GM12878 (cell line): ENCODE measurements at regions not wholly inside any gene's neighbourhood (a gene's known extent, or its start where the extent isn't known, plus 50 kb on each side); places are given as distances from the start of the nearest gene placed in this dataset.

Experiments
- ATAC-seq: fragments of 200-7000 bp; cut with Tn5 transposase; 3 replicates; pipeline ENCODE4 v1.9.1; 2020; ENCODE audit warnings: mild to moderate bottlenecking, moderate library complexity
- BruUV-seq: library from RNA; stranded (reverse); fragments of 400-500 nt; replicated peaks from 2 replicates; lab custom pipeline; 2021; lab: Mats Ljungman, UMichigan
- CTCF ChIA-PET: fragments of 300-600 bp; sonication (Branson Sonifier 250); formaldehyde crosslinking; extraction: SDS; loops from one replicate; lab custom pipeline; 2021; ENCODE audit warnings: inconsistent platforms; lab: Yijun Ruan, JAX
- POLR2A ChIA-PET: fragments of 350-600 bp; formaldehyde crosslinking; extraction: SDS; loops from one replicate; lab custom pipeline; 2021; ENCODE audit warnings: inconsistent platforms; lab: Charles Lee
- RAD21 ChIA-PET: fragments of 300-600 bp; sonication (Branson Sonifier 250); formaldehyde crosslinking; loops from one replicate; lab custom pipeline; 2023; ENCODE audit warnings: antibody characterized with exemption; ENCODE audit not compliant: unreplicated experiment; lab: Charles Lee
- SMC1A ChIA-PET: fragments of 300-600 bp; sonication (Branson Sonifier 250); formaldehyde crosslinking; loops from one replicate; lab custom pipeline; 2023; ENCODE audit not compliant: unreplicated experiment, uncharacterized antibody; lab: Charles Lee
- DNase-seq: peaks from one replicate; pipeline ENCODE4 v3.0.0-alpha.2; 2011; ENCODE audit warnings: low read depth, low spot score
- FAIRE-seq: peaks from 3 replicates; lab custom pipeline; 2011; peaks lifted over from hg19 to GRCh38; lab: Jason Lieb, UNC
- H2AFZ ChIP-seq: 2 replicates; pipeline ENCODE4 v1.6.0; 2011; ENCODE audit warnings: low read depth, low read length, control low read depth; ENCODE audit not compliant: control insufficient read depth
- H3K27ac ChIP-seq: 2 replicates; pipeline ENCODE4 v1.5.1; 2011; ENCODE audit warnings: control low read depth; ENCODE audit not compliant: control insufficient read depth, insufficient read depth
- H3K27me3 ChIP-seq, 2 experiments: replicated peaks in 1 of 2; 2 replicates each; pipeline versions ENCODE4 v1.6.0 to v1.6.1; 2011; ENCODE audit warnings: low read length in 1 of 2; ENCODE audit not compliant: control insufficient read depth in 2 of 2, insufficient read depth in 2 of 2
- H3K36me3 ChIP-seq, 2 experiments: 2 replicates each; pipeline ENCODE4 v1.5.1; 2011; ENCODE audit warnings: low read length in 1 of 2; ENCODE audit not compliant: control insufficient read depth in 2 of 2, insufficient read depth in 2 of 2
- H3K4me1 ChIP-seq: 2 replicates; pipeline ENCODE4 v1.6.1; 2011; ENCODE audit warnings: mild to moderate bottlenecking, low read length, moderate library complexity, mixed read lengths; ENCODE audit not compliant: control insufficient read depth, insufficient read depth
- H3K4me2 ChIP-seq: 2 replicates; pipeline ENCODE4 v1.6.0; 2011; ENCODE audit warnings: control low read depth; ENCODE audit not compliant: control insufficient read depth, insufficient read depth
- H3K4me3 ChIP-seq: fragments of 200-600 bp; sonication (generic); 2 replicates; pipeline ENCODE4 v1.5.1; 2016
- H3K79me2 ChIP-seq: 2 replicates; pipeline ENCODE4 v1.6.0; 2011; ENCODE audit warnings: low read length; ENCODE audit not compliant: control insufficient read depth, insufficient read depth
- H3K9ac ChIP-seq: 2 replicates; pipeline ENCODE4 v1.8.0; 2011; ENCODE audit warnings: low read length, control low read depth, mixed read lengths; ENCODE audit not compliant: control insufficient read depth, insufficient read depth
- H3K9me3 ChIP-seq: replicated peaks from 3 replicates; pipeline ENCODE4 v1.5.1; 2011; ENCODE audit warnings: mild to moderate bottlenecking, low read length; ENCODE audit not compliant: control insufficient read depth, insufficient read depth
- H4K20me1 ChIP-seq: 2 replicates; pipeline ENCODE4 v1.6.0; 2011; ENCODE audit not compliant: control insufficient read depth, insufficient read depth
- BRCA1 ChIP-seq: IDR thresholded peaks from 2 replicates; pipeline ENCODE4 v1.6.1; 2011; ENCODE audit warnings: low read depth, low read length, improper control_type of control experiment
- CBX3 ChIP-seq: fragments of 200-600 bp; sonication (generic); IDR thresholded peaks from 2 replicates; pipeline ENCODE4 v1.6.1; 2016; ENCODE audit warnings: low read depth, borderline replicate concordance
- CHD2 ChIP-seq: IDR thresholded peaks from 2 replicates; pipeline ENCODE4 v1.6.1; 2011; ENCODE audit warnings: low read depth, low read length, improper control_type of control experiment, borderline replicate concordance
- CHD4 ChIP-seq: fragments of 200-600 bp; sonication (generic); IDR thresholded peaks from 2 replicates; pipeline ENCODE4 v1.6.1; 2016; ENCODE audit warnings: mild to moderate bottlenecking
- HDAC6 ChIP-seq: fragments of 200-600 bp; sonication (generic); IDR thresholded peaks from one replicate; pipeline ENCODE4 v1.8.0; 2017; ENCODE audit warnings: antibody characterized with exemption; ENCODE audit not compliant: unreplicated experiment
- HDGF ChIP-seq: fragments of 450-650 bp; IDR thresholded peaks from 2 replicates; pipeline ENCODE4 v1.6.1; 2016; ENCODE audit warnings: antibody characterized with exemption
- JUNB ChIP-seq: IDR thresholded peaks from 2 replicates; pipeline ENCODE4 v1.6.1; 2016; ENCODE audit warnings: antibody characterized with exemption, mild to moderate bottlenecking
- KLF5 ChIP-seq: fragments of 450-650 bp; IDR thresholded peaks from 2 replicates; pipeline ENCODE4 v1.6.1; 2014; ENCODE audit warnings: mild to moderate bottlenecking; ENCODE audit not compliant: partially characterized antibody
- NRF1 ChIP-seq: conservative IDR thresholded peaks from 2 replicates; pipeline ENCODE4 v1.6.1; 2011; ENCODE audit warnings: mild to moderate bottlenecking, low read depth, low read length, improper control_type of control experiment
- TAF1 ChIP-seq: IDR thresholded peaks from 2 replicates; pipeline ENCODE4 v1.6.1; 2011; ENCODE audit warnings: mild to moderate bottlenecking, low read depth, low read length, borderline replicate concordance
- TCF12 ChIP-seq: IDR thresholded peaks from 2 replicates; pipeline ENCODE4 v1.6.1; 2011; ENCODE audit warnings: low read depth, mild to moderate bottlenecking, low read length
- WRNIP1 ChIP-seq: IDR thresholded peaks from 2 replicates; pipeline ENCODE4 v1.6.1; 2011; ENCODE audit warnings: low read depth, low read length, improper control_type of control experiment, borderline replicate concordance
- ZNF217 ChIP-seq: fragments of 450-650 bp; IDR thresholded peaks from 2 replicates; pipeline ENCODE4 v1.6.1; 2017; ENCODE audit warnings: antibody characterized with exemption, mild to moderate bottlenecking
- WGBS: methylation state at CpG from one replicate; pipeline ENCODE4 v1.1.6; 2016; ENCODE audit warnings: low lambda C conversion rate; ENCODE audit not compliant: insufficient replicate concordance, insufficient coverage; ENCODE audit errors: missing lambda C conversion rate; 5-methylcytosine and 5-hydroxymethylcytosine counted together
- in situ Hi-C: fragments of 300-500 bp; cut with MboI; formaldehyde crosslinking; loops from 9 replicates; pipeline ENCODE4 v1.14.3; 2018; ENCODE audit warnings: mixed read lengths
- intact Hi-C: fragments of 100-400 bp; cut with micrococcal nuclease; formaldehyde crosslinking; loops from one replicate; pipeline ENCODE4 v1.14.2; 2022; ENCODE audit not compliant: unreplicated experiment

GRCh38 chr5:98517560-98518366 is 255.7 kb upstream of the RGMB start:
- intact Hi-C loops: no loop called here
- BruUV-seq: no TSS peak
- H3K4me2 ChIP-seq: no peak overlapping the region
- TF ChIP-seq HDGF: no peak
- H3K79me2 ChIP-seq: no peaks in the 10 kb centered on the region
- no peak overlapping the region for H3K4me3 ChIP-seq
- ChIA-PET POLR2A (no interaction called here), CTCF (no interaction called here), RAD21 (no interaction called here), SMC1A (interaction anchor here (1.4 kb wide), 1 partner anchor 18 kb away, joined by 4 read pairs; no protein-coding TSS in a partner anchor)
- H3K27me3 ChIP-seq: no peaks in the 10 kb centered on the region
- DNase-seq (no peak), ATAC-seq (no peak), FAIRE-seq (no peak)
- WGBS: 1% methylated on average over 4 of the region's 4 CpGs
- H3K36me3 ChIP-seq: no peaks in the 10 kb centered on the region
- in situ Hi-C loops: no loop called here
- no peak overlapping the region for H2AFZ ChIP-seq
- no peaks in the 10 kb centered on the region for H3K9me3 ChIP-seq
- no peaks in the 10 kb centered on the region for H4K20me1 ChIP-seq
- H3K9ac ChIP-seq: no peak overlapping the region
- H3K27ac ChIP-seq: no peak overlapping the region
- no peaks in the 10 kb centered on the region for H3K4me1 ChIP-seq

- ChIA-PET RAD21 (no interaction called here), SMC1A (interaction anchor here (1.4 kb wide), 1 partner anchor 17 kb away, joined by 4 read pairs; no protein-coding TSS in a partner anchor), CTCF (interaction anchor here (0.9 to 1.0 kb wide), 2 partner anchors 278 to 1221 kb away, joined by 3 read pairs; no protein-coding TSS in a partner anchor), POLR2A (no interaction called here)
- H3K4me2 ChIP-seq: no peak overlapping the region
- no peaks in the 10 kb centered on the region for H3K79me2 ChIP-seq
- H3K4me1 ChIP-seq: no peaks in the 10 kb centered on the region
- no peaks in the 10 kb centered on the region for H3K36me3 ChIP-seq
- no peak overlapping the region for H2AFZ ChIP-seq
- FAIRE-seq (no peak), ATAC-seq (no peak), DNase-seq (no peak)
- TF ChIP-seq WRNIP1 (no peak), JUNB (no peak), CHD4 (no peak), ZNF217 (no peak), BRCA1 (no peak), TCF12 (no peak), HDGF (no peak), CHD2 (no peak), TAF1 (no peak), KLF5 (no peak), NRF1 (no peak), HDAC6 (no peak), CBX3 (no peak)
- intact Hi-C loops: no loop called here
- in situ Hi-C loops: no loop called here
- no peaks in the 10 kb centered on the region for H4K20me1 ChIP-seq
- no peaks in the 10 kb centered on the region for H3K9me3 ChIP-seq
- no peaks in the 10 kb centered on the region for H3K27me3 ChIP-seq
- H3K9ac ChIP-seq: no peak overlapping the region
- 0% methylated on average over 1 of the region's 1 CpG for WGBS
- no TSS peak for BruUV-seq
- H3K4me3 ChIP-seq: no peak overlapping the region
- H3K27ac ChIP-seq: no peak overlapping the region
These were observed 254.7 kb upstream of the RGMB start for GRCh38 chr5:98518754-98519153.
